PC-3 (cell line): ENCODE measurements at regions not wholly inside any gene's neighbourhood (a gene's known extent, or its start where the extent isn't known, plus 50 kb on each side); places are given as distances from the start of the nearest gene placed in this dataset.

Experiments used
- ATAC-seq: fragments of 200-7000 bp; cut with Tn5 transposase; 2 replicates; pipeline ENCODE4 v1.9.1; 2020; ENCODE audit warnings: mild to moderate bottlenecking, moderate library complexity
- BruUV-seq: library from RNA; stranded (reverse); fragments of 400-500 nt; replicated peaks from 2 replicates; lab custom pipeline; 2021; lab: Mats Ljungman, UMichigan
- CTCF ChIA-PET: fragments of 300-600 bp; sonication (Branson Sonifier 250); formaldehyde crosslinking; loops from one replicate; lab custom pipeline; 2022; ENCODE audit warnings: antibody characterized with exemption; lab: Charles Lee
- POLR2A ChIA-PET: fragments of 300-600 bp; sonication (Branson Sonifier 250); formaldehyde crosslinking; loops from one replicate; lab custom pipeline; 2022; ENCODE audit warnings: antibody characterized with exemption; ENCODE audit not compliant: unreplicated experiment; lab: Charles Lee
- DNase-seq: peaks from one replicate; pipeline ENCODE4 v3.0.0-alpha.2; 2015
- H2AFZ ChIP-seq: fragments of 300-600 bp; sonication (generic); 2 replicates; pipeline ENCODE4 v1.6.0; 2016; ENCODE audit warnings: antibody characterized with exemption, low read length
- H3F3A ChIP-seq: fragments of 300-600 bp; sonication (generic); one replicate; pipeline ENCODE4 v1.6.0; 2017; ENCODE audit warnings: antibody characterized with exemption, low read length, control low read depth, mild to moderate bottlenecking; ENCODE audit not compliant: unreplicated experiment
- H3K27ac ChIP-seq: fragments of 300-600 bp; sonication (generic); 2 replicates; pipeline ENCODE4 v1.5.1; 2016; ENCODE audit warnings: mild to moderate bottlenecking, low read length
- H3K27me3 ChIP-seq: fragments of 300-600 bp; sonication (generic); 2 replicates; pipeline ENCODE4 v1.6.1; 2016; ENCODE audit warnings: low read length, mixed read lengths
- H3K36me3 ChIP-seq: fragments of 300-600 bp; sonication (generic); 2 replicates; pipeline ENCODE4 v1.6.1; 2016; ENCODE audit warnings: low read depth, mixed run types, low read length, mixed read lengths
- H3K4me1 ChIP-seq: fragments of 300-600 bp; sonication (generic); 2 replicates; pipeline ENCODE4 v1.5.1; 2016; ENCODE audit warnings: low read length; ENCODE audit not compliant: insufficient read depth
- H3K4me2 ChIP-seq: fragments of 300-600 bp; sonication (generic); 2 replicates; pipeline ENCODE4 v1.6.0; 2016; ENCODE audit warnings: low read length
- H3K4me3 ChIP-seq: fragments of 300-600 bp; sonication (generic); 2 replicates; pipeline ENCODE4 v1.5.1; 2016; ENCODE audit warnings: mild to moderate bottlenecking, low read length, mixed read lengths
- H3K79me2 ChIP-seq: fragments of 300-600 bp; sonication (generic); 2 replicates; pipeline ENCODE4 v1.6.1; 2017; ENCODE audit warnings: low read length, mixed read lengths
- H3K9ac ChIP-seq: fragments of 300-600 bp; sonication (generic); 2 replicates; pipeline ENCODE4 v1.6.0; 2016; ENCODE audit warnings: mild to moderate bottlenecking, low read length
- H3K9me2 ChIP-seq: fragments of 300-600 bp; sonication (generic); replicated peaks from 2 replicates; pipeline ENCODE4 v1.6.1; 2016; ENCODE audit warnings: mixed run types, low read length, mixed read lengths
- H3K9me3 ChIP-seq: fragments of 300-600 bp; sonication (generic); 2 replicates; pipeline ENCODE4 v1.6.1; 2016; ENCODE audit warnings: low read length, mixed read lengths
- H4K20me1 ChIP-seq: fragments of 300-600 bp; sonication (generic); 2 replicates; pipeline ENCODE4 v1.6.1; 2016; ENCODE audit warnings: low read length, mixed read lengths
- EZH2 ChIP-seq: fragments of 300-600 bp; sonication (generic); IDR thresholded peaks from one replicate; pipeline ENCODE4 v1.6.1; 2017; ENCODE audit warnings: antibody characterized with exemption, mild to moderate bottlenecking, low read length; ENCODE audit not compliant: unreplicated experiment
- EZH2phosphoT487 ChIP-seq: fragments of 300-600 bp; sonication (generic); IDR thresholded peaks from 2 replicates; pipeline ENCODE4 v1.6.1; 2018; ENCODE audit warnings: mild to moderate bottlenecking, antibody characterized with exemption, low read length, borderline replicate concordance
- intact Hi-C: fragments of 100-400 bp; cut with micrococcal nuclease; formaldehyde crosslinking; loops from 2 replicates; pipeline ENCODE4 v1.9.0; 2023
- TF ChIP-seq, protein P1 (sequence below): fragments of 300-600 bp; sonication (generic); conservative IDR thresholded peaks from 2 replicates; pipeline ENCODE4 v1.5.1; 2017; ENCODE audit warnings: antibody characterized with exemption, low read depth, mild to moderate bottlenecking, low read length

DNA sequence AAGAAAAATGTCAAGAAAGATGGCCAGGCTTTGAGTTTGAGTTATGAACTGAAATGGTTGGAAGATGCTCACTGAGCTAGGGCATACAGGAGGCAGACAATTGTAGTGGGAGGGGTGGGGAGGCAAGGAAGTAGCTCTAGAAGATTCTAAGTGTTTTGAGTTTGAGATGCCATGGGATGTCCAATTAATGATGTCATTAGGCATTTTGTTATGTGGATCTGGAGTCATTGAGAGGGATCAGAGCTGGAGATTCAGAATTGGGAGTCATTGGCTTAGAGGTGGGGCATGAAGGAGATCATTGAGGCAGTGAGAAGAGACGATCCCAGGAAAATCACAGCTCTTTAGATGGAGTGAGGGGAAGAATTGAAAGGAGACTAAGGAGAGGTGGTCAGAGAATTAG lies 111.5 kb upstream of the ZNF618 start:
- Histone ChIP-seq H3K9me2 (no peaks in the 10 kb centered on the region), H3F3A (no peaks in the 10 kb centered on the region), H3K27me3 (peaks cover 6% of the 10 kb centered on the region; the same call in 1 of the 2 replicates), H4K20me1 (no peaks in the 10 kb centered on the region), H3K36me3 (no peaks in the 10 kb centered on the region), H3K9me3 (no peaks in the 10 kb centered on the region), H3K9ac (no peak overlapping the region), H3K4me3 (no peak overlapping the region), H2AFZ (no peak overlapping the region), H3K79me2 (no peaks in the 10 kb centered on the region), H3K4me2 (no peak overlapping the region), H3K4me1 (no peaks in the 10 kb centered on the region), H3K27ac (no peak overlapping the region)
- intact Hi-C loops = no loop called here
- ATAC-seq (no peak), DNase-seq (no peak)
- POLR2A ChIA-PET = no interaction called here
- no peak for TF ChIP-seq EZH2
- TF ChIP-seq EZH2phosphoT487 = no peak
- TF ChIP-seq, protein P1, sequence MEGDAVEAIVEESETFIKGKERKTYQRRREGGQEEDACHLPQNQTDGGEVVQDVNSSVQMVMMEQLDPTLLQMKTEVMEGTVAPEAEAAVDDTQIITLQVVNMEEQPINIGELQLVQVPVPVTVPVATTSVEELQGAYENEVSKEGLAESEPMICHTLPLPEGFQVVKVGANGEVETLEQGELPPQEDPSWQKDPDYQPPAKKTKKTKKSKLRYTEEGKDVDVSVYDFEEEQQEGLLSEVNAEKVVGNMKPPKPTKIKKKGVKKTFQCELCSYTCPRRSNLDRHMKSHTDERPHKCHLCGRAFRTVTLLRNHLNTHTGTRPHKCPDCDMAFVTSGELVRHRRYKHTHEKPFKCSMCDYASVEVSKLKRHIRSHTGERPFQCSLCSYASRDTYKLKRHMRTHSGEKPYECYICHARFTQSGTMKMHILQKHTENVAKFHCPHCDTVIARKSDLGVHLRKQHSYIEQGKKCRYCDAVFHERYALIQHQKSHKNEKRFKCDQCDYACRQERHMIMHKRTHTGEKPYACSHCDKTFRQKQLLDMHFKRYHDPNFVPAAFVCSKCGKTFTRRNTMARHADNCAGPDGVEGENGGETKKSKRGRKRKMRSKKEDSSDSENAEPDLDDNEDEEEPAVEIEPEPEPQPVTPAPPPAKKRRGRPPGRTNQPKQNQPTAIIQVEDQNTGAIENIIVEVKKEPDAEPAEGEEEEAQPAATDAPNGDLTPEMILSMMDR = no peak
- CTCF ChIA-PET = no interaction called here
- BruUV-seq = no TSS peak

DNA sequence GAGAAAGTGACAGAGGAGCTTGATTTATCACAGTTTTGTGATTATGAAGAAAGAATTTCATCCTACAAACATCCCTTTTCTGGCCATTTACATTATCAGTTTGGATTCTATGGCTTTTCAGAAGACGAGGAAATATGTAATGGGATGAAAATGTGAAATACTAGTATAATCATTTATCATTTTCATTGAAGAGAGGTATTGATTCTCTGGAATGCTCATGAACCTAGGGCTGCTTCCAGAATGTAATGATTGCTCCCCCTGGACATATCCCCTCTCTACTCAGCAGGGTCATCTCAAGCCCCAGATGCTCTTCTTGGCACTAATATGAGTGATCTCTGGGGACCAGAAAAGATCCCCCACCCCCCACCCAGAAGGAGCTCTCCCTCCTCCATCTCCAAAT lies 106.7 kb upstream of the ZNF618 start:
- Histone ChIP-seq H3K79me2 (no peaks in the 10 kb centered on the region), H3K27ac (no peak overlapping the region), H3K4me3 (no peak overlapping the region), H3K36me3 (no peaks in the 10 kb centered on the region), H3F3A (no peaks in the 10 kb centered on the region), H2AFZ (no peak overlapping the region), H3K4me2 (no peak overlapping the region), H3K4me1 (no peaks in the 10 kb centered on the region), H3K9ac (no peak overlapping the region), H4K20me1 (no peaks in the 10 kb centered on the region), H3K9me2 (no peaks in the 10 kb centered on the region), H3K9me3 (no peaks in the 10 kb centered on the region), H3K27me3 (peaks cover 4% of the 10 kb centered on the region; the same call in 1 of the 2 replicates)
- no peak for TF ChIP-seq EZH2
- no peak for TF ChIP-seq EZH2phosphoT487
- TF ChIP-seq, protein P1 = no peak
- ChIA-PET CTCF (no interaction called here), POLR2A (no interaction called here)
- intact Hi-C loops = no loop called here
- no peak for ATAC-seq
- no peak for DNase-seq
- no TSS peak for BruUV-seq

DNA sequence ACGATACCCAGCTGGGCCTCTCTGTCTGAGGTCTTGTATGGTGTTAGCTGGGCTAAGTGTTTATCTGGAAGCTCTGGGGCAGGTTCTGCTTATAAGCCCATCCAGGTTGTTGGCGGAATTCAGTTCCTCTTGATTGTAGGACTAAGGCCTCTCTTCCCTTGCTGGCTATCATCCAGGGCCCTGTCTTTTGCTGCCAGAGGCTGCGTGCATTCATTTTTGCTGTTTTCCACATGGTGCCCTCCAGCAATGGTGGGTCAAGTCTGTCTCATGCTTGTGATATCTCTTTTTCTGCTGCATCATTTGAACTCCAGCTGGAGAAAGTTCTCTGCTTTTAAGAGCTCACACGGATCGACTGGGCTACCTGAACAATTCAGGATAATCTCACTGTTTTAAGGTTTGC lies 105.7 kb upstream of the ZNF618 start:
- no peak for TF ChIP-seq EZH2phosphoT487
- TF ChIP-seq EZH2 = no peak
- TF ChIP-seq, protein P1 = no peak
- no peak overlapping the region for H3K4me3 ChIP-seq
- H3K36me3 ChIP-seq = no peaks in the 10 kb centered on the region
- H3K79me2 ChIP-seq = no peaks in the 10 kb centered on the region
- H3K9ac ChIP-seq = no peak overlapping the region
- H3K27ac ChIP-seq = no peak overlapping the region
- H3K4me2 ChIP-seq = no peak overlapping the region
- POLR2A ChIA-PET = no interaction called here
- H2AFZ ChIP-seq = no peak overlapping the region
- CTCF ChIA-PET = interaction anchor here (0.6 kb wide), 1 partner anchor 33 kb away, joined by 3 read pairs; no protein-coding TSS in a partner anchor
- peaks cover 4% of the 10 kb centered on the region; the same call in 1 of the 2 replicates for H3K27me3 ChIP-seq
- ATAC-seq (no peak), DNase-seq (no peak)
- no peaks in the 10 kb centered on the region for H4K20me1 ChIP-seq
- no peaks in the 10 kb centered on the region for H3K9me2 ChIP-seq
- no peaks in the 10 kb centered on the region for H3F3A ChIP-seq
- H3K9me3 ChIP-seq = no peaks in the 10 kb centered on the region
- no peaks in the 10 kb centered on the region for H3K4me1 ChIP-seq
- intact Hi-C loops = no loop called here
- no TSS peak for BruUV-seq
